ENCODE measurements at regions not wholly inside any gene's neighbourhood (a gene's known extent, or its start where the extent isn't known, plus 50 kb on each side); places are given as distances from the start of the nearest gene placed in this dataset.

DNA sequence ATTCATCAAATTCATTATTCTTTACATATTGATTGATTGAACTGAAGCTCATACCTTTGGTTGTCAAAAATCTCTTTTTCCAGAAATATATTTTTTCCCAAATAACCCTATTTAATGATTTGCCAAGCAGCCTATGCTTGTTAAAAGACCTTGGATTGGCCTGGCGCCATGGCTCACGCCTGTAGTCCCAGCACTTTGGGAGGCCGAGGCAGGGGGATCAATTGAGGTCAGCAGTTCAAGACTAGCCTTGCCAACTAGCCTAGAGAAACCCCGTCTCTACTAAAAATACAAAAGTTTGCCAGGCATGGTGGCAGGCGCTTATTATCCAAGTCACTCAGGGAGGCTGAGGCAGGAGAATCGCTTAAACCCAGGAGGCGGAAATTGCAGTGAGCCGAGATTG, 165.1 kb upstream of the MGAT4C start:
- TF ChIP-seq REST (IDR thresholded peaks at IDR 0.05; ENCODE audit: borderline replicate concordance) (no peak), CTCF (IDR thresholded peaks at IDR 0.05; ENCODE audit: poor library complexity, severe bottlenecking) (no peak), EP300 (conservative IDR thresholded peaks at IDR 0.05; ENCODE audit: poor library complexity, severe bottlenecking) (no peak), RAD21 (conservative IDR thresholded peaks at IDR 0.05) (no peak), POLR2AphosphoS5 (IDR thresholded peaks at IDR 0.05) (no peak), EZH2 (IDR thresholded peaks at IDR 0.05; ENCODE audit: borderline replicate concordance, insufficient read depth, low read length, poor library complexity, severe bottlenecking) (no peak), TAF1 (IDR thresholded peaks at IDR 0.05; ENCODE audit: low read depth) (no peak), MXI1 (conservative IDR thresholded peaks at IDR 0.05; ENCODE audit: poor library complexity, severe bottlenecking) (no peak), SMC3 (conservative IDR thresholded peaks at IDR 0.05; ENCODE audit: poor library complexity) (no peak)

Data from neural cell (in vitro differentiated cells).